ENCODE measurements at regions not wholly inside any gene's neighbourhood (a gene's known extent, or its start where the extent isn't known, plus 50 kb on each side); places are given as distances from the start of the nearest gene placed in this dataset.

- no peak for DNase-seq
- in situ Hi-C loops (cut with MboI; ENCODE audit: low pct_unique_long_range_greater_than_20kb, low sequenced_read_pairs), result no loop called here
Observed at GRCh38 chr2:205903549-205904129, 182.3 kb downstream of the INO80D start.

GRCh38 chr2:205902900-205903237, 183.1 kb downstream of the INO80D start:
- in situ Hi-C loops (cut with MboI; ENCODE audit: low pct_unique_long_range_greater_than_20kb, low sequenced_read_pairs), result no loop called here
- no peak for DNase-seq

GRCh38 chr2:205902041-205902899, 183.7 kb downstream of the INO80D start:
- in situ Hi-C loops (cut with MboI; ENCODE audit: low pct_unique_long_range_greater_than_20kb, low sequenced_read_pairs), result no loop called here
- DNase-seq, result no peak

- no peak for DNase-seq
- in situ Hi-C loops (cut with MboI; ENCODE audit: low pct_unique_long_range_greater_than_20kb, low sequenced_read_pairs), result no loop called here
Observed at GRCh38 chr2:205901491-205901890, 184.5 kb downstream of the INO80D start.

- no peak for DNase-seq
- in situ Hi-C loops (cut with MboI; ENCODE audit: low pct_unique_long_range_greater_than_20kb, low sequenced_read_pairs), result no loop called here
Observed at GRCh38 chr2:205898744-205899143, 187.2 kb downstream of the INO80D start.

GRCh38 chr2:205895981-205896655, 189.9 kb downstream of the INO80D start:
- no peak for DNase-seq
- in situ Hi-C loops (cut with MboI; ENCODE audit: low pct_unique_long_range_greater_than_20kb, low sequenced_read_pairs), result no loop called here

- DNase-seq, result no peak
- in situ Hi-C loops (cut with MboI; ENCODE audit: low pct_unique_long_range_greater_than_20kb, low sequenced_read_pairs), result no loop called here
Observed at GRCh38 chr2:205892665-205893259, 193.2 kb downstream of the INO80D start.

- DNase-seq, result no peak
- in situ Hi-C loops (cut with MboI; ENCODE audit: low pct_unique_long_range_greater_than_20kb, low sequenced_read_pairs), result no loop called here
Observed at GRCh38 chr2:205892251-205892655, 193.7 kb downstream of the INO80D start.

- in situ Hi-C loops (cut with MboI; ENCODE audit: low pct_unique_long_range_greater_than_20kb, low sequenced_read_pairs), result no loop called here
- DNase-seq, result no peak
Observed at GRCh38 chr2:205889114-205889513, 196.9 kb downstream of the INO80D start.

GRCh38 chr2:205887637-205888036, 198.3 kb downstream of the INO80D start:
- DNase-seq, result no peak
- in situ Hi-C loops (cut with MboI; ENCODE audit: low pct_unique_long_range_greater_than_20kb, low sequenced_read_pairs), result no loop called here

- peak; percentile 70 for DNase-seq
- in situ Hi-C loops (cut with MboI; ENCODE audit: low pct_unique_long_range_greater_than_20kb, low sequenced_read_pairs), result no loop called here
Observed at GRCh38 chr2:205885492-205886099, 200.4 kb downstream of the INO80D start.

- in situ Hi-C loops (cut with MboI; ENCODE audit: low pct_unique_long_range_greater_than_20kb, low sequenced_read_pairs), result no loop called here
- DNase-seq, result no peak
Observed at GRCh38 chr2:205883965-205884364, 201.7 kb downstream of the NRP2 start.

- DNase-seq, result no peak
- in situ Hi-C loops (cut with MboI; ENCODE audit: low pct_unique_long_range_greater_than_20kb, low sequenced_read_pairs), result no loop called here
Observed at GRCh38 chr2:205882806-205883425, 200.6 kb downstream of the NRP2 start.

- in situ Hi-C loops (cut with MboI; ENCODE audit: low pct_unique_long_range_greater_than_20kb, low sequenced_read_pairs), result no loop called here
- no peak for DNase-seq
Observed at GRCh38 chr2:205880048-205880447, 197.7 kb downstream of the NRP2 start.

GRCh38 chr2:205878999-205879762, 196.9 kb downstream of the NRP2 start:
- in situ Hi-C loops (cut with MboI; ENCODE audit: low pct_unique_long_range_greater_than_20kb, low sequenced_read_pairs), result no loop called here
- no peak for DNase-seq

- DNase-seq, result no peak
- in situ Hi-C loops (cut with MboI; ENCODE audit: low pct_unique_long_range_greater_than_20kb, low sequenced_read_pairs), result no loop called here
Observed at GRCh38 chr2:205877496-205877895, 195.2 kb downstream of the NRP2 start.

GRCh38 chr2:205876127-205876526, 193.8 kb downstream of the NRP2 start:
- DNase-seq, result no peak
- in situ Hi-C loops (cut with MboI; ENCODE audit: low pct_unique_long_range_greater_than_20kb, low sequenced_read_pairs), result no loop called here

GRCh38 chr2:205872716-205873115, 190.4 kb downstream of the NRP2 start:
- in situ Hi-C loops (cut with MboI; ENCODE audit: low pct_unique_long_range_greater_than_20kb, low sequenced_read_pairs), result no loop called here
- no peak for DNase-seq

Data from KBM-7 (cell line).